ENCODE measurements at regions not wholly inside any gene's neighbourhood (a gene's known extent, or its start where the extent isn't known, plus 50 kb on each side); places are given as distances from the start of the nearest gene placed in this dataset.

- Histone ChIP-seq H3K4me3 (ENCODE audit: low read depth in 1 of 5, low read length in 5 of 5) (no peak overlapping the region), H3K27me3 (ENCODE audit: control insufficient read depth in 5 of 5, insufficient read depth in 4 of 5, low read length in 5 of 5) (peaks cover 0 to 8% (median 3%) of the 10 kb centered on the region in 5 donors), H3K27ac (ENCODE audit: low read depth, low read length) (no peak overlapping the region), H3K4me1 (ENCODE audit: control insufficient read depth in 5 of 5, insufficient read depth in 5 of 5, low read length in 5 of 5) (no peaks in the 10 kb centered on the region), H3K9ac (ENCODE audit: low read length in 5 of 5) (no peak overlapping the region), H3K36me3 (ENCODE audit: control insufficient read depth in 5 of 5, insufficient read depth in 5 of 5, low read length in 5 of 5) (no peaks in the 10 kb centered on the region), H3K9me3 (ENCODE audit: control insufficient read depth in 5 of 5, low read length in 5 of 5) (peaks cover 0 to 5% (median 0%) of the 10 kb centered on the region in 5 donors)
Observed at GRCh38 chr20:60955706-60956105, 296.4 kb upstream of the CDH4 start.

- Histone ChIP-seq H3K36me3 (ENCODE audit: control insufficient read depth in 5 of 5, insufficient read depth in 5 of 5, low read length in 5 of 5) (no peaks in the 10 kb centered on the region), H3K27ac (ENCODE audit: low read depth, low read length) (no peak overlapping the region), H3K27me3 (ENCODE audit: control insufficient read depth in 5 of 5, insufficient read depth in 4 of 5, low read length in 5 of 5) (peaks cover 0 to 8% (median 3%) of the 10 kb centered on the region in 5 donors), H3K9me3 (ENCODE audit: control insufficient read depth in 5 of 5, low read length in 5 of 5) (peaks cover 0 to 5% (median 0%) of the 10 kb centered on the region in 5 donors), H3K9ac (ENCODE audit: low read length in 5 of 5) (no peak overlapping the region), H3K4me3 (ENCODE audit: low read depth in 1 of 5, low read length in 5 of 5) (no peak overlapping the region), H3K4me1 (ENCODE audit: control insufficient read depth in 5 of 5, insufficient read depth in 5 of 5, low read length in 5 of 5) (no peaks in the 10 kb centered on the region)
Observed at GRCh38 chr20:60956194-60956593, 295.9 kb upstream of the CDH4 start.

DNA sequence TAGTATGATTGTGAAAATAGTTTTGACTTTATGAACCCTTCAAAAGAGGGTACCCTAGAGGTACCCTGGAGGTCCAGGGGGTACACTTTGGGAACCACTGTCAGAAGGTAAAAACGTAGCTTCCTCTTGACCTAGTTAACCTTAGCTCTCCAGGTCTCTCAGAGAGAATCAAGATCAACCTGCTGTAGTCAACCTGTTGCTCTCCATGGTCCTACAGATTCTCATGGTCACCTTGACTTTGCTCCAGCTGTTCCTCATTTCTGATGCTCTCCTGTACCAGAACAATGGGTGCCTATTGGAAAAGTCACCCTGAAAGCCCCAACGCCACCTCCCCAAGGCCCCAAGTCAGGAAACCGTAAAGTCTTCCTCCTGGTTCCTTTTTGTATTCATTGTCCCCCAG is 294.4 kb upstream of the CDH4 start:
- Histone ChIP-seq H3K9me3 (ENCODE audit: control insufficient read depth in 5 of 5, low read length in 5 of 5) (peaks cover 0 to 5% (median 0%) of the 10 kb centered on the region in 5 donors), H3K4me3 (ENCODE audit: low read depth in 1 of 5, low read length in 5 of 5) (no peak overlapping the region), H3K36me3 (ENCODE audit: control insufficient read depth in 5 of 5, insufficient read depth in 5 of 5, low read length in 5 of 5) (no peaks in the 10 kb centered on the region), H3K27me3 (ENCODE audit: control insufficient read depth in 5 of 5, insufficient read depth in 4 of 5, low read length in 5 of 5) (peaks cover 0 to 8% (median 3%) of the 10 kb centered on the region in 5 donors), H3K9ac (ENCODE audit: low read length in 5 of 5) (no peak overlapping the region), H3K4me1 (ENCODE audit: control insufficient read depth in 5 of 5, insufficient read depth in 5 of 5, low read length in 5 of 5) (no peaks in the 10 kb centered on the region), H3K27ac (ENCODE audit: low read depth, low read length) (no peak overlapping the region)

- Histone ChIP-seq H3K9ac (ENCODE audit: low read length in 5 of 5) (no peak overlapping the region), H3K27me3 (ENCODE audit: control insufficient read depth in 5 of 5, insufficient read depth in 4 of 5, low read length in 5 of 5) (peaks cover 0 to 8% (median 3%) of the 10 kb centered on the region in 5 donors), H3K4me3 (ENCODE audit: low read depth in 1 of 5, low read length in 5 of 5) (no peak overlapping the region), H3K4me1 (ENCODE audit: control insufficient read depth in 5 of 5, insufficient read depth in 5 of 5, low read length in 5 of 5) (no peaks in the 10 kb centered on the region), H3K36me3 (ENCODE audit: control insufficient read depth in 5 of 5, insufficient read depth in 5 of 5, low read length in 5 of 5) (no peaks in the 10 kb centered on the region), H3K27ac (ENCODE audit: low read depth, low read length) (no peak overlapping the region), H3K9me3 (ENCODE audit: control insufficient read depth in 5 of 5, low read length in 5 of 5) (peaks cover 0 to 5% (median 0%) of the 10 kb centered on the region in 5 donors)
Observed at GRCh38 chr20:60959971-60960370, 292.1 kb upstream of the CDH4 start.

GRCh38 chr20:60960500-60960899 is 291.6 kb upstream of the CDH4 start:
- H3K36me3 ChIP-seq (ENCODE audit: control insufficient read depth in 5 of 5, insufficient read depth in 5 of 5, low read length in 5 of 5) = no peaks in the 10 kb centered on the region

DNA sequence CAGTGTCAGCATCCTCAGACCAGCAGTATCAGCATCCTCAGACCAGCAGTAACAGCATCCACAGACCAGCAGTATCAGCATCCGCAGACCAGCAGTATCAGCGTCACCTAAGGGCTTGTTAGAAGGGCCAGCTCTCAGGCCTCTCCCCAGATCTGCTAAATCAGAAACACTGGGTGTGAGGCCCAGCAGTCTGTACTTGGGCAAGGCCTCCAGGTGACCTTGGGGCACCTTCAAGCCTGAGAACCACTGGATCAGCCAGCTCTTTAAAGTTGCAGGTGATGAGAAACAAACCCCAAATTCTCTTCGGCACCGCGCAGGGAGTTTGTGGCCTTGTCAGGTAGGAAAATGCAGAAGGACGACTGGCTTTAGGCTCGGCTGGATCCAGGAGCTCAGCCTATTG is 290.5 kb upstream of the CDH4 start:
- H3K9ac ChIP-seq (ENCODE audit: low read length in 5 of 5) = no peak overlapping the region
- H3K9me3 ChIP-seq (ENCODE audit: control insufficient read depth in 5 of 5, low read length in 5 of 5) = peaks cover 0 to 5% (median 0%) of the 10 kb centered on the region in 5 donors
- peaks cover under 1 to 8% (median 3%) of the 10 kb centered on the region in 5 donors for H3K27me3 ChIP-seq (ENCODE audit: control insufficient read depth in 5 of 5, insufficient read depth in 4 of 5, low read length in 5 of 5)
- H3K27ac ChIP-seq (ENCODE audit: low read depth, low read length) = no peak overlapping the region
- no peak overlapping the region for H3K4me3 ChIP-seq (ENCODE audit: low read depth in 1 of 5, low read length in 5 of 5)
- H3K36me3 ChIP-seq (ENCODE audit: control insufficient read depth in 5 of 5, insufficient read depth in 5 of 5, low read length in 5 of 5) = no peaks in the 10 kb centered on the region
- H3K4me1 ChIP-seq (ENCODE audit: control insufficient read depth in 5 of 5, insufficient read depth in 5 of 5, low read length in 5 of 5) = no peaks in the 10 kb centered on the region

More at GRCh38 chr20:60960500-60960899, 291.6 kb upstream of the CDH4 start:
- no peak overlapping the region for H3K4me3 ChIP-seq (ENCODE audit: low read depth in 1 of 5, low read length in 5 of 5)
- peaks cover 0 to 5% (median 0%) of the 10 kb centered on the region in 5 donors for H3K9me3 ChIP-seq (ENCODE audit: control insufficient read depth in 5 of 5, low read length in 5 of 5)
- H3K4me1 ChIP-seq (ENCODE audit: control insufficient read depth in 5 of 5, insufficient read depth in 5 of 5, low read length in 5 of 5) = no peaks in the 10 kb centered on the region
- no peak overlapping the region for H3K27ac ChIP-seq (ENCODE audit: low read depth, low read length)
- no peak overlapping the region for H3K9ac ChIP-seq (ENCODE audit: low read length in 5 of 5)
- peaks cover 0 to 8% (median 3%) of the 10 kb centered on the region in 5 donors for H3K27me3 ChIP-seq (ENCODE audit: control insufficient read depth in 5 of 5, insufficient read depth in 4 of 5, low read length in 5 of 5)

DNA sequence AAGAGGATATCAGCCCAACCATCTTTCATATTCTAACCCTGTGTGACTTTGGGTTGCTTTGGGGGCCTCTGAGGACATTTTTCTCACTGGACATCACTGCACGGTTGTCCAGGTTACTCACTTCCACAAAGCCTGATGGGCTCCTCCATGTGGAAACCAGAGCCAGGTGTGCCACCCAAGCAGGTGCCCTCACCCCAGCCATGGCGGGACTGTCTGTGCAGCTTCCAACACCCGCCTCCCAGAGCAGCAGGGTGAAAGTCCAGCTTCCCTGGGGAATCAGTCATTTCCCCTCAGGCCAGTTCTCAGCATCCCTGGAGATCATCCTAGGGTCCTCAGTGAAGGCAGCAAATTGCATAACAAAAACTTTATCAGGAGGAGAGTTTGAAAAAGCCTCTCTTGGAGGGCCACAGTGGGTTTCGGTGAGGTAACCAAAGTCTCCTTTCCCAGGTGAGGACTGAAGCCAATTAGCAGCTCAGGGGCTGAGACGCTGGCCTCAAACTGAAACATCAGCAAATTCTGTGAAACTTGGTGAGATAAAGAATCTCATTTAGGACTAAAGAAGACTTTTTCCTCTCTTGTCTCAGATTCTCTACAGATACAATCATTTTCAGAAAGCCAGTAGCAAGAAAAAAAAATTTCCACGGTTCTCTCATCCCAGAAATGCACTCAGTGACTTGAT is 289.6 kb upstream of the CDH4 start:
- H3K9me3 ChIP-seq (ENCODE audit: control insufficient read depth in 5 of 5, low read length in 5 of 5) = peaks cover 0 to 5% (median 0%) of the 10 kb centered on the region in 5 donors
- H3K36me3 ChIP-seq (ENCODE audit: control insufficient read depth in 5 of 5, insufficient read depth in 5 of 5, low read length in 5 of 5) = no peaks in the 10 kb centered on the region
- no peak overlapping the region for H3K27ac ChIP-seq (ENCODE audit: low read depth, low read length)
- H3K9ac ChIP-seq (ENCODE audit: low read length in 5 of 5) = no peak overlapping the region
- no peak overlapping the region for H3K4me3 ChIP-seq (ENCODE audit: low read depth in 1 of 5, low read length in 5 of 5)
- H3K4me1 ChIP-seq (ENCODE audit: control insufficient read depth in 5 of 5, insufficient read depth in 5 of 5, low read length in 5 of 5) = no peaks in the 10 kb centered on the region
- H3K27me3 ChIP-seq (ENCODE audit: control insufficient read depth in 5 of 5, insufficient read depth in 4 of 5, low read length in 5 of 5) = peaks cover 2 to 5% (median 3%) of the 10 kb centered on the region in 5 donors

DNA sequence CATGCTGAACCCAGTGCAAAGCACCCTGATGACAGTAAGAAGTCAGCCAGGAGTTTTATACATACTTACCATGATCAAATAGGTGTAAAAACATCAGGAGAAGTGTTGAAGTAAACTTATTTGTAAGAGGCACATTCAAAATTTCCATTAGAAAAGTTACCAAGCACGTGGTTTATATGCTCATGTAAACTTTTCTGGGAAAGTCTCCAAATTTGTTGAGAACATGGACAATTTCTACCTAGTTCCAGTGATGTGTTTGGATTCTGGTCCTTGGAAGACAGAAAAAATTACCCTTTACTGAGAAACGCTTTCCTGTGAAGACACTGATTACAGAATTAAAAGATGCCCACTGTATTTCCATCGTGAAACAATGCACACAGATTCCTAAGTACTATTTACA is 288.9 kb upstream of the CDH4 start:
- Histone ChIP-seq H3K27ac (ENCODE audit: low read depth, low read length) (no peak overlapping the region), H3K9me3 (ENCODE audit: control insufficient read depth in 5 of 5, low read length in 5 of 5) (peaks cover 0 to 5% (median 0%) of the 10 kb centered on the region in 5 donors), H3K27me3 (ENCODE audit: control insufficient read depth in 5 of 5, insufficient read depth in 4 of 5, low read length in 5 of 5) (peaks cover 2 to 9% (median 4%) of the 10 kb centered on the region in 5 donors), H3K36me3 (ENCODE audit: control insufficient read depth in 5 of 5, insufficient read depth in 5 of 5, low read length in 5 of 5) (no peaks in the 10 kb centered on the region), H3K4me3 (ENCODE audit: low read depth in 1 of 5, low read length in 5 of 5) (no peak overlapping the region), H3K9ac (ENCODE audit: low read length in 5 of 5) (no peak overlapping the region), H3K4me1 (ENCODE audit: control insufficient read depth in 5 of 5, insufficient read depth in 5 of 5, low read length in 5 of 5) (no peaks in the 10 kb centered on the region)

GRCh38 chr20:60964911-60965310 is 287.1 kb upstream of the CDH4 start:
- Histone ChIP-seq H3K27me3 (ENCODE audit: control insufficient read depth in 5 of 5, insufficient read depth in 4 of 5, low read length in 5 of 5) (peaks cover 0 to 6% (median 4%) of the 10 kb centered on the region in 5 donors), H3K4me1 (ENCODE audit: control insufficient read depth in 5 of 5, insufficient read depth in 5 of 5, low read length in 5 of 5) (no peaks in the 10 kb centered on the region), H3K27ac (ENCODE audit: low read depth, low read length) (no peak overlapping the region), H3K36me3 (ENCODE audit: control insufficient read depth in 5 of 5, insufficient read depth in 5 of 5, low read length in 5 of 5) (no peaks in the 10 kb centered on the region), H3K9me3 (ENCODE audit: control insufficient read depth in 5 of 5, low read length in 5 of 5) (no peaks in the 10 kb centered on the region), H3K9ac (ENCODE audit: low read length in 5 of 5) (no peak overlapping the region), H3K4me3 (ENCODE audit: low read depth in 1 of 5, low read length in 5 of 5) (no peak overlapping the region)

DNA sequence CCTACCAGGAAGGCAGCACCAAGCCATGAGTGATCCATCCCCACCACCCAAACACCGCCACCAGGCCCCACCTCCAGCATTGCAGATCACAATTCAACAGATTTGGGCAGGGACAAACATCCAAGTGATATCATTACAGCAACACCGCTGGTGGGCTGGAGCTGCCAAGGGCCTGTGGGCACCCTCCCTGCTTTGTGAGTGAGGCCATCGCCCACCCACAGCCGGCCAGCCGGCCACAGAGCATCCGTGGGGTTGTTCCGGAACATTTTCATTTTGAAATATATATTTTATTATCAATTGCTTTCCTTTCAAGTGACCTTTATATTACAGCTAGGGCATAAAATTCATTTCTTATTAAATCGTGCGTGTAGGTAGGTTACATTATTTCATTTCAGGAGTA is 286.0 kb upstream of the CDH4 start:
- no peaks in the 10 kb centered on the region for H3K4me1 ChIP-seq (ENCODE audit: control insufficient read depth in 5 of 5, insufficient read depth in 5 of 5, low read length in 5 of 5)
- no peak overlapping the region for H3K4me3 ChIP-seq (ENCODE audit: low read depth in 1 of 5, low read length in 5 of 5)
- no peak overlapping the region for H3K27ac ChIP-seq (ENCODE audit: low read depth, low read length)
- peaks cover 0 to 9% (median 3%) of the 10 kb centered on the region in 5 donors for H3K27me3 ChIP-seq (ENCODE audit: control insufficient read depth in 5 of 5, insufficient read depth in 4 of 5, low read length in 5 of 5)
- no peak overlapping the region for H3K9ac ChIP-seq (ENCODE audit: low read length in 5 of 5)
- H3K36me3 ChIP-seq (ENCODE audit: control insufficient read depth in 5 of 5, insufficient read depth in 5 of 5, low read length in 5 of 5) = no peaks in the 10 kb centered on the region
- no peaks in the 10 kb centered on the region for H3K9me3 ChIP-seq (ENCODE audit: control insufficient read depth in 5 of 5, low read length in 5 of 5)
